ES-I3 (cell line): ENCODE measurements at regions not wholly inside any gene's neighbourhood (a gene's known extent, or its start where the extent isn't known, plus 50 kb on each side); places are given as distances from the start of the nearest gene placed in this dataset.

ENCODE experiments used
- H3K36me3 ChIP-seq: 2 replicates; pipeline ENCODE4 v1.6.1; 2013; ENCODE audit warnings: mild to moderate bottlenecking, low read length, control low read depth, moderate library complexity; ENCODE audit not compliant: insufficient read depth
- H3K4me1 ChIP-seq: 2 replicates; pipeline ENCODE4 v1.6.1; 2013; ENCODE audit warnings: mild to moderate bottlenecking, control low read depth, low read length; ENCODE audit not compliant: insufficient read depth
- H3K9ac ChIP-seq: 2 replicates; pipeline ENCODE4 v1.6.1; 2013; ENCODE audit warnings: low read depth, mild to moderate bottlenecking, low read length, moderate library complexity
- H3K9me3 ChIP-seq: 2 replicates; pipeline ENCODE4 v1.6.1; 2013; ENCODE audit warnings: mild to moderate bottlenecking, low read length, moderate library complexity; ENCODE audit not compliant: control insufficient read depth, insufficient read depth

GRCh38 chr22:49112661-49113626 lies 714.7 kb downstream of the BRD1 start:
- Histone ChIP-seq H3K4me1 (no peaks in the 10 kb centered on the region), H3K9me3 (no peaks in the 10 kb centered on the region), H3K36me3 (no peaks in the 10 kb centered on the region), H3K9ac (no peak overlapping the region)

DNA sequence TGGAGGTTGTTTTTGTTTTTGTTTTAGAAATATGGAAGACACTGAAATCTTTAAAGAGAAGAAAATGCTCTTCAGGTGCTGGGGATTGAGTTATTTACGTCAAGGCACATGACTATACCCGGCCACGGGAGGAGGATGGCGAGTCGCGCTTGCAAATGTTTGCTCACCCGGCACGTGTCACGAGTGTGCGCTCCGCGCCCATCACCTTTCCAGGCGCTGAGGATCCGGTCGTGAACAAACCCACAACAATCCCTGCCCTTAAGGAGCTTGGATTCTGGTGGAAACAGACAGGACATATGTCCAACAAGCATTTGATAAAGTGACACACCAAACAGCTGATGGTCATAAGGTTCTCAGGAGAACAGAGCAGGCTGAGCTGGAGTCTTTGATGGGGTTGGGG lies 715.5 kb downstream of the BRD1 start:
- Histone ChIP-seq H3K9ac (no peak overlapping the region), H3K4me1 (no peaks in the 10 kb centered on the region), H3K9me3 (no peaks in the 10 kb centered on the region), H3K36me3 (no peaks in the 10 kb centered on the region)

- no peaks in the 10 kb centered on the region for H3K36me3 ChIP-seq
- H3K9me3 ChIP-seq, result no peaks in the 10 kb centered on the region
- H3K4me1 ChIP-seq, result no peaks in the 10 kb centered on the region
- H3K9ac ChIP-seq, result no peak overlapping the region
Measured at GRCh38 chr22:49111085-49111484, 716.6 kb downstream of the BRD1 start.

- Histone ChIP-seq H3K4me1 (no peaks in the 10 kb centered on the region), H3K36me3 (no peaks in the 10 kb centered on the region), H3K9ac (no peak overlapping the region), H3K9me3 (no peaks in the 10 kb centered on the region)
Measured at GRCh38 chr22:49108636-49109315, 718.9 kb downstream of the BRD1 start.

DNA sequence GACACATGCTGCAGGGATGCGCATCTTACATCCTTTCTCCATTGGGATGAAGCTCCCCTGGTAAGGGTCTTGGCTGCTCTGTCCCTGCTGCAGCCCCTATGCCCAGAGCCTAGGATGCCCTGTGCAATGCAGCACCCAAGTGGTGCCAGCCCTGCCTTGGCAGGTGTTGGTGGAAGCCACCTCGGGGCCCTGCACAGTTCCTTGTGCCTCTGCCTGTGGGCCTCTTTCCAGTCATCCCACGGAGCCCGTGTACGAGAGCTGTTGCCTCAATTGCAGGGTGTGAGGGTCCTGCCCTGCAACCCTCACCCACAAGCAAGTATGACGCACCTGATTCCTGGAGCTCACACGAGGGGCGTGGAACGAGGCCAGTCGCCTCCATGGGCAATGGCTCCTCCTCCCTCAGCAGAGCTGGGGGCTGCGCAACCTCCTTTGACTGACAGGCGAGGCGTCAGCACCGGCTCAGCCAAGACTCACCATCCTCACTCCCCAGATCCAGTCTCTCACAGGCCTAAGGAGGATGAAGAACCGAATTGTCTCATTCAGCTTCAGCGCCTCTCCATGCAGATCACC lies 719.6 kb downstream of the BRD1 start:
- no peaks in the 10 kb centered on the region for H3K4me1 ChIP-seq
- no peaks in the 10 kb centered on the region for H3K36me3 ChIP-seq
- H3K9ac ChIP-seq, result no peak overlapping the region
- no peaks in the 10 kb centered on the region for H3K9me3 ChIP-seq

GRCh38 chr22:49107561-49107960 lies 720.1 kb downstream of the BRD1 start:
- no peaks in the 10 kb centered on the region for H3K4me1 ChIP-seq
- no peak overlapping the region for H3K9ac ChIP-seq
- no peaks in the 10 kb centered on the region for H3K36me3 ChIP-seq
- H3K9me3 ChIP-seq, result no peaks in the 10 kb centered on the region

DNA sequence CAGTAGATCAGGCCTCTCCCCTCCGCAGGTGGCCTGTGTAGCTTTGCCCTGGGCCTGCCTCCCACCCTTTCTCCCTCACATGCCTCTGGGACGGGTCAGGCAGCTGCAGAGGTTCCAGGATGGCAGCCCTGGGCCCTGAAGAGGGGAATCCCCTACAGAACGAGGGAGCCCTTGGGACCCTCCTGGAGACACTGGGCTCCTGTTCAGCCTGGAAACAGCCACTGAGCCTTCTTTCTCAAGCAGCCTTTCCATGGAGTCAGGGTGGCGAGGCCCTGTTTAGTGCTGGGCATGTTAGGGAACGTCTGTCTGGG lies 720.9 kb downstream of the BRD1 start:
- no peaks in the 10 kb centered on the region for H3K4me1 ChIP-seq
- no peak overlapping the region for H3K9ac ChIP-seq
- no peaks in the 10 kb centered on the region for H3K9me3 ChIP-seq
- no peaks in the 10 kb centered on the region for H3K36me3 ChIP-seq

DNA sequence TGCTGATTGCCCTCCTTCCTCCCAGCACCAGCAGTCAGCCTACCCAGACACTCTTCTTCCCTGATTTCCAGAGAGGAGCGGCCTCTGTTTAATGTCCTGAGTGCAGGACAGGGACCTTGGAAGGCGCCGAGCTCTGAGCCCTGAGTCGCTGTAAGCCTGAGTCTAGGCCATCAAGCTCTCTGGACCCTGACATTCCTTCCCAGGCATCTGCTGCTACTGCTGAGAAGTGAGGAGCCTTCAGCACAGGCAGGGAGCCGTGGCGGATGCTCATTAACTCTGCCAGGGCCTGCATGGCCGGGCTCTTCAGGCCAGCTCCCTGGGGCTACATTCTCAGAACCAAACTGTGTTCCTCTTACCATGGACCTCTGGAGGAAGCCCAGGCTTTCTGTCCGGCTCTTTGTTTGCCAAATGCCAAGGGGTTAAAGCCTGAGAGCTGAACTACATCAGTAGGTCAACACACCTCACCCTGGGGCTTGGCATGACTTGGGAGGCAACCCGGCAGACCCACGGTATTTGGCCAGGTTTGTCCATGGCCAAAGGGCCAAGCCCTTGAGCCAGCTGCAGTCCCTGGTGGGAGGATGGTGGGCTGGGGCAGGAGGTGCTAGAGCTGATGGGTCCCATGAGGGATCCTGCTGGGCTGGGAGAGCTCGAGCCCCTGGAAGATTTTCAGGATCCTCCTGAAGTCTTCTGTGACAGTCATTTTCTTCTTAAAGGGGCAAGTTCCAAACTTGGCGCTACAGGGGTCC lies 721.4 kb downstream of the BRD1 start:
- Histone ChIP-seq H3K36me3 (no peaks in the 10 kb centered on the region), H3K9ac (no peak overlapping the region), H3K4me1 (no peaks in the 10 kb centered on the region), H3K9me3 (no peaks in the 10 kb centered on the region)

DNA sequence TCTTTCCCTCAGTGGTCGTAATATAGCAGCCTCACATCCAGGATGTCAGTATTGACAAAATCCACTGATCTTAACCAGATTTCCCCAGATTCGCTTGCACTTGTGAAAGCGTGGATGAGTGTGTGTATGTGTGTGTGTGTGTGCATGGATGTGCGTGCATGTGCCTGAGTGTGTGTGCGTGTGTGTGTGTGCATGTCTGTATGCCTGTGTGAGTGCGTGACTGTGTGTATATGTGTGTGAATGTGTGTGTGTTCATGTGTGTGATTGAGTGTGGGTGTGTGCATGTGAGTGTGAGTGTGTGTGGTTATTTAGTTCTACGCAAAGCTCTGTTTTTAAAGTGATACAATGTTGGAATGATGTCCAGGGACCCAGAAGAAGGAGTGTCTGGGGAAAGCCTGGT lies 723.2 kb downstream of the BRD1 start:
- no peak overlapping the region for H3K9ac ChIP-seq
- H3K4me1 ChIP-seq, result no peaks in the 10 kb centered on the region
- H3K36me3 ChIP-seq, result no peaks in the 10 kb centered on the region
- H3K9me3 ChIP-seq, result no peaks in the 10 kb centered on the region

DNA sequence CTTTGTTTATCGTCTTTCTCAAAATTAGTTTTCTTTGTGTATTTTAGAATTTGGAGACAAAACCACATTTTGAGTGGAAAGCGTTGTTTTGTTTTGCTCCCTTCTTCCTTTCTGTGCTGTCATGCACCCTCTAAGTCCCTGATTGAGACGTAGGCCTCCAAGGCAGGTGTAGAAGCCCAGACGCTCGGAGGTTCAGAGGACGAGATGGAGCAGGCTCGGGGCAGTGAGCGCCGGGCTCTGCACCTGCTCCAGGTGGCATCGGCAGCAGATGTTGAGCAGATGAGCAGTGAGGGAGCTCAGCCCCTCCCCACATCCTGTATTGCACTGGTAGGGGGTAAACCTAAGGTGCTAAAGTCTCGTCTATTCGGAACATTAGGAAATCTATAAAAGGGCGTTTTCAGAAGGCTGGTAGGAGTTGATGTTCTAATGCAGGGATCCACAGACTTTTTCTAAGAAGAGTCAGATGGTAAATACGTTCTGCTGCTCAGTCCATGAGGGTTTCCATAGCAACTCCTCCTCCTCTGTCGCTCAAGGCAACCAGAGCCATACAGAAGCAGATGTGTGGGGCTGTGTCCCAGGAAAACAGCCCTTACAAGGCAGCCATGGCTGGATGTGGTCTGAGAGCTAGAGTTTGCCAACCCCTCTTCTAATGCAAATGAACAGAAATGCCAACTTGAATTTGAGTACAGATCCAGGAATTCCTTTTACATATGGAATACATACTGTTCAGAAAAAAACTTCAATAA lies 724.2 kb downstream of the BRD1 start:
- Histone ChIP-seq H3K36me3 (no peaks in the 10 kb centered on the region), H3K9ac (no peak overlapping the region), H3K4me1 (no peaks in the 10 kb centered on the region), H3K9me3 (no peaks in the 10 kb centered on the region)

GRCh38 chr22:49102367-49102766 lies 725.3 kb downstream of the BRD1 start:
- Histone ChIP-seq H3K36me3 (no peaks in the 10 kb centered on the region), H3K4me1 (no peaks in the 10 kb centered on the region), H3K9ac (no peak overlapping the region), H3K9me3 (no peaks in the 10 kb centered on the region)

GRCh38 chr22:49101873-49102272 lies 725.8 kb downstream of the BRD1 start:
- Histone ChIP-seq H3K4me1 (no peaks in the 10 kb centered on the region), H3K9ac (no peak overlapping the region), H3K9me3 (no peaks in the 10 kb centered on the region), H3K36me3 (no peaks in the 10 kb centered on the region)

DNA sequence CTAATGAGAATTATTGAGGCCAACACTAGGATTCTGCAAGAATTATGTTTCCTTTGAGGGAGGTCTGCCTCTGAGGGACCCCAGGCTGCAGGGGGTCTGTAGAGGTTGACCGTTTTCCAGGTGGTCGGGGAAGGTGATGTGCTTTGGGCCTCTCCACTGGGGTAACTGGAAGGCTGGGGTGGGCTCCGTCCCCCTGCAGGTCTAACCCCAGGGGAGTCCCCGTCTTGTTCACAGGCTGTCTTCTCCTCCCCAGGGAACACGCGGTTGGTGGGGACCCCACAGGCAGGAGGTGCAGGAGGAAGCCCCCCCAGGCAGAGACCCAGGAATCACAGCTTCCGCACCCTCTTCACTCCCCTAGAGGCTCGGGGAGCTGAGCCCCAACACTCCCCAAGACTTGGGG lies 726.4 kb downstream of the BRD1 start:
- no peaks in the 10 kb centered on the region for H3K4me1 ChIP-seq
- H3K9me3 ChIP-seq, result no peaks in the 10 kb centered on the region
- H3K36me3 ChIP-seq, result no peaks in the 10 kb centered on the region
- no peak overlapping the region for H3K9ac ChIP-seq

GRCh38 chr22:49100773-49101172 lies 726.9 kb downstream of the BRD1 start:
- Histone ChIP-seq H3K9me3 (no peaks in the 10 kb centered on the region), H3K36me3 (no peaks in the 10 kb centered on the region), H3K9ac (no peak overlapping the region), H3K4me1 (no peaks in the 10 kb centered on the region)
